ENCODE measurements at regions not wholly inside any gene's neighbourhood (a gene's known extent, or its start where the extent isn't known, plus 50 kb on each side); places are given as distances from the start of the nearest gene placed in this dataset.

DNA sequence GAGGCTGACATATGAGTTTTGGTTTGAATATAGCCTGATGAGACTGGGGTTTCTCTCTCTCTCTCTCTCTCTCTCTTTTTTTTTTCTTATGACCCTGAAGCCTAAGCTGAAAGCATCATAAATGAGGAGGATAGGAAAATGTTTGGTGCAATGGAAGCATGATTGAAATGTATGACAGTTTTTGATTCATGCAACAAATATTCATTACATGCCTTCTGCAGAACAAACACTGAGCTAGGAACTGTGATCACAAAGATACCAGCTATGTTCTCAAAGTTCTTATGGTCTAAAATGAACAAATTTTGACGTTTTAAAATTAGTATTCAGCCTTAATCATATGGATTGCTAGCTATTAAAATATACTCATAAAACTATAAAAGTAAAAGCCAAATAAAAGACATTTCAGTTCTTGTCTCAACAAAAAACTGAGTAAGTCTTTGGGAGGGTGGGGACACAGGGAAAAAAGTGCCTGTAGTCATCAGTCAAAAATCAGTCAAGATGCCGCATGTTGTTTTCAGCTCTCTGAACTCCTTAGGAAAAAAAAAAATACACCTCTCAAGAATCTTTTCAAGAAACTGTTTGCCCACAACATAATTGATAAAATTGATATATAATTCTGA lies 57.2 kb downstream of the NKX6-1 start:
- no peak for DNase-seq (ENCODE audit: low read depth)
- TF ChIP-seq, protein P1, sequence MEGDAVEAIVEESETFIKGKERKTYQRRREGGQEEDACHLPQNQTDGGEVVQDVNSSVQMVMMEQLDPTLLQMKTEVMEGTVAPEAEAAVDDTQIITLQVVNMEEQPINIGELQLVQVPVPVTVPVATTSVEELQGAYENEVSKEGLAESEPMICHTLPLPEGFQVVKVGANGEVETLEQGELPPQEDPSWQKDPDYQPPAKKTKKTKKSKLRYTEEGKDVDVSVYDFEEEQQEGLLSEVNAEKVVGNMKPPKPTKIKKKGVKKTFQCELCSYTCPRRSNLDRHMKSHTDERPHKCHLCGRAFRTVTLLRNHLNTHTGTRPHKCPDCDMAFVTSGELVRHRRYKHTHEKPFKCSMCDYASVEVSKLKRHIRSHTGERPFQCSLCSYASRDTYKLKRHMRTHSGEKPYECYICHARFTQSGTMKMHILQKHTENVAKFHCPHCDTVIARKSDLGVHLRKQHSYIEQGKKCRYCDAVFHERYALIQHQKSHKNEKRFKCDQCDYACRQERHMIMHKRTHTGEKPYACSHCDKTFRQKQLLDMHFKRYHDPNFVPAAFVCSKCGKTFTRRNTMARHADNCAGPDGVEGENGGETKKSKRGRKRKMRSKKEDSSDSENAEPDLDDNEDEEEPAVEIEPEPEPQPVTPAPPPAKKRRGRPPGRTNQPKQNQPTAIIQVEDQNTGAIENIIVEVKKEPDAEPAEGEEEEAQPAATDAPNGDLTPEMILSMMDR (conservative IDR thresholded peaks at IDR 0.05; ENCODE audit: low read depth, low read length) = no peak
- no peak overlapping the region for H3K4me3 ChIP-seq (ENCODE audit: low read depth, low read length)

DNA sequence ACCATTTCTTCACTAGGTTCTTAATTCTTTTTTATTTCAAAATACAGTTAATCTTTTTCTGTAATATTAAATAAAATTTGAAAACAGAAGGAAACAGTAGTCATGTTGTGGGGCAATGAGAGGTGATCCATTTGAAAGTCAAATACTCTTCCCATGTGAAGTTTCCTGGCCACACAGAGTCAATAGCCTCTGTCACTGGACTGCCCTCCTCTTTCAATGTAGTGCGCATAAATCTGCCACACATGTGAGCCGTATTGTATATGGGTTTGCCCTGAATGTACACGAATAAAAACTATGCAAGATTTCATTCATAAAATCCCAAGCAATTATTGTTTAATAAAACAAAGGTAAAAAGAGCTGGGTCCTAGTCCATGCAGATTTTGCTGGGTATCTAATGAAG lies 59.1 kb downstream of the NKX6-1 start:
- no peak for DNase-seq (ENCODE audit: low read depth)
- no peak overlapping the region for H3K4me3 ChIP-seq (ENCODE audit: low read depth, low read length)
- TF ChIP-seq, protein P1 (conservative IDR thresholded peaks at IDR 0.05; ENCODE audit: low read depth, low read length) = no peak

DNA sequence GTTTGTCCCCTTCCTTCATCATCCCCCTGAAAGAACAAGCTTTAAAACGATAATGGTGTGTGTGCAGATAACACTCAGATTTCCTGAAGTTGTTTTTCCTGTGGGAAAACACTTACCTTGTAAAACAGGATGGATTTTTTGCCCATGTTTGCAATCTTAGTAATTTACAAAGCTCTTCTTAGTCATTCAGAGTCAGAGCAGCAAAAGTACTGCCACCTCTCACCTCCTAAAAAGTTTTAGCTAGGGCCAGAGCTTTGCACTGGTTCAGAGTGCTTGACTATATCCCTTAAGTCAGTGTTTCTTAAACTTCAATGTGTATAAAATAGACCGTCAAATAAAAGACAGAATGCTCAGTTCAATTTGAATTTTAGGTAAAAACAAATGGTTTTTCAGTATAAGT lies 62.3 kb downstream of the NKX6-1 start:
- DNase-seq (ENCODE audit: low read depth) = no peak
- TF ChIP-seq, protein P1 (conservative IDR thresholded peaks at IDR 0.05; ENCODE audit: low read depth, low read length) = no peak

DNA sequence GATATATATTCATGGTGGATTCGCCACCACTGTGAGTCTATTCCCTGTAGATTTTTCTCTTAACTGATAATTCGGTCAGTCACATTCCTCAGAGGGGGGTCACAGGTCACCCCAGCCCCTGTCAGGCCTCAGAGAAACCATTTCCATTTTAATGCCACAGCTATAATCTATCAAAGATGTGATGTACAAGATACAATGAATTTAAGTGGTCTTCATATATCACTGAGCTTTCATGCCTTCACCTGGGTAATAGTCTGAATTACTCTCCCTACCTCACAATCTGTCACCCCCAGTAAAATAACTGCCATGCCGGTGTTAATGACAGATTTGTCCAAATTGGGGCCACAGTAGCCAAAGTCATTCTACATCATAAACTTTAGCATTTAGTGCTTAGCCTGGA lies 64.7 kb downstream of the NKX6-1 start:
- TF ChIP-seq, protein P1 (conservative IDR thresholded peaks at IDR 0.05; ENCODE audit: low read depth, low read length) = no peak
- H3K4me3 ChIP-seq (ENCODE audit: low read depth, low read length) = no peak overlapping the region
- no peak for DNase-seq (ENCODE audit: low read depth)

More for the DNA sequence above, 62.3 kb downstream of the NKX6-1 start:
- no peak overlapping the region for H3K4me3 ChIP-seq (ENCODE audit: low read depth, low read length)

DNA sequence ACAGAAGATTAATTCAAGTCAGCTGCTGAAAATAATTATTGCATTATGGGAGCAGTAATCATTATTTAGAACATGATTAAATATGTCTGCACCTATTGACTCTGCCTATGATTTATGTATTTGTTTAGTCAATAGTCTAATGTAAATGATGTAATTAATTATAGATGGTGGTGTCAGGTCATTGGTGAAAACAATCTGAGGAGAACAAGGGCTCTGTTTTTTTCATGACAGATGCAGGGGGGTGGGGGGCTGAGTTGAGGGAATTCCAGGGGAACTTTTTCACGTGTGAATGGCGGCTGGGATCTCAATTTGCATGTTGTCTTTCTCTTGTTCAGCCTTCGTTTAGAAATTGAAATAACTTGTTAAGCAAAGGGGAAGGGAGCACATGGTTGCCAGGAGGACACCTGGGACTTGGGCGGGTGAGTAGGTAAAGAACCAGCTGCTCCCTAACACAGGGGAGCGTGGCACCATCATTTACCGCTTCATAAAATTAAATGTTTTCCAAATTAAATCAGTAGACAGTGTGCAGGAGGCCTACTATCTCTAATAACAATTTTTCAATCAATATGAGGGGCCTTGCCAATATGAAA lies 65.4 kb downstream of the NKX6-1 start:
- no peak overlapping the region for H3K4me3 ChIP-seq (ENCODE audit: low read depth, low read length)
- TF ChIP-seq, protein P1 (conservative IDR thresholded peaks at IDR 0.05; ENCODE audit: low read depth, low read length) = no peak
- no peak for DNase-seq (ENCODE audit: low read depth)

DNA sequence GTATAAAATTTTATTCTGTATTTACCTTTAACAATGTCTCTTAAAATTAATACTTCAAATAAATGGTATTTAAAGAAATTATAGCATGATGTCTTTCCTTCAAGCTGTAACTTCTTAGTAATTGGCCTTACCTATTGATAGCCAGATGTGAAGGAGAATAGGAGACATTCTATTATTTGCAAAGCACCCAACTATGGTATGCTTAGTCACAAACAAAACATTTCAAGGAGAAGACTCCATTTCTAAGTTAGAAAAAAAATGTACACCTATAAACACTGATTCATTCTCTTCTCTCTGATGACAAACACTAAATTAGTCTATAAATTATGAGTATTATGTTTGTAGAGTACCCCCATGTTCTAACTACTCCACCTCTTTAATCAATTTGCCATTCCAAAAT lies 66.4 kb downstream of the NKX6-1 start:
- H3K4me3 ChIP-seq (ENCODE audit: low read depth, low read length) = no peak overlapping the region
- no peak for DNase-seq (ENCODE audit: low read depth)
- TF ChIP-seq, protein P1 (conservative IDR thresholded peaks at IDR 0.05; ENCODE audit: low read depth, low read length) = no peak

DNA sequence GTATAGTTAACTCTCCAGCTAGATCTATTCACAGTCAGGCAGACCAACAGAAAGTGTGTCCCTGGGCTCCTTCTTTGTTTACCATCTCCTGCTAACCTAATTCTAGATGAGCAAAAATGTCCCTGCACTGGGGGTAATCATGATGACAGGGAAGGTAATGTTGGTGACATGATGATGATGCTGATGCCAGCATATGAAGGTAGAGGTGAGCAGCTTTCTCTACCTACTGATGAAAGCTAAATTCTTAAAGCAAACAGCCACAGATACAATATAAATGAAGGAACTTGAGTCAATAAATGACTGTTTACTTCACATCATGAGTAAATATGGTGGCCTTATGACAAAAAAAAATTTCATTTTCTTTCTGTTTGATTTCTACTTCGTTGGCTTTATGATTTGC lies 78.5 kb downstream of the NKX6-1 start:
- TF ChIP-seq, protein P1 (conservative IDR thresholded peaks at IDR 0.05; ENCODE audit: low read depth, low read length) = no peak
- no peak overlapping the region for H3K4me3 ChIP-seq (ENCODE audit: low read depth, low read length)
- no peak for DNase-seq (ENCODE audit: low read depth)

Measured in epithelial cell of proximal tubule (primary cell).